Inferior parietal cortex (tissue), 1 donor: ENCODE measurements at regions not wholly inside any gene's neighbourhood (a gene's known extent, or its start where the extent isn't known, plus 50 kb on each side); places are given as distances from the start of the nearest gene placed in this dataset.

Source experiments
- DNase-seq: peaks from one replicate; pipeline ENCODE4 v3.0.0-alpha.2; 2016; ENCODE audit errors: extremely low spot score

DNA sequence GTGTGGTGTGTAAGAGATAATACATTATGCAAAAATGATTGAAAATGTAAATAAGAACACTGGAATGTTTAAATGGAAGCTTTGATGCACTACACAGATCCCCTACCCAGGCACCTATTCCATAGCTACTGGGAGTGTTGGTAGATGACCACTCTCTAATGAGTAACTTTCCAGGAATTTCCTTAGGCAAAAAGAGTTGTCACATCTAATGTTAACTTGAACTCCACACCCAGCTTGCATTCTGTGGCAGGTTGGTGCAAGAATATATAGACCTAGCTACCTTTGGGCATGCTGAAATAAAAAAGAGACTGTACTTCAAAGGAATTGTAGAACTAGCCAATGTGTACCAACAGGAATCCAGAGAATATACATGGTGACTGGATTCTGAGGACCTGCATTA is 1254.2 kb upstream of the EYS start:
- no peak for DNase-seq

DNA sequence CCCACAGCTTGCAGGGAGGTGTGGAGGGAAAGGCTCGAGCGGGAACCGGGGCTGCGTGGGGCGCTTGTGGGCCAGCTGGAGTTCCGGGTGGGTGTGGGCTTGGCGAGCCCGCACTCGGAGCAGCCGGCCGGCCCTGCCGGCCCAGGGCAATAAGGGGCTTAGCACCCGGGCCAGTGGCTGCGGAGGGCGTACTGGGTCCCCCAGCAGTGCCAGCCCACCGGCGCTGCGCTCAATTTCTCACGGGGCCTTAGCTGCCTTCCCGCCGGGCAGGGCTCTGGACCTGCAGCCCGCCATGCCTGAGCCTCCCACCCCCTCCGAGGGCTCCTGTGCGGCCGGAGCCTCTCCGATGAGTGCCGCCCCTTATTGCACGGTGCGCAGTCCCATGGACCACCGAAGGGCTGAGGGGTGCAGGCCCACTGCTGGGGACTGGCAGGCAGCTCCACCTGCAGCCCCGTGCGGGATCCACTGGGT is 1242.2 kb upstream of the EYS start:
- no peak for DNase-seq

DNA sequence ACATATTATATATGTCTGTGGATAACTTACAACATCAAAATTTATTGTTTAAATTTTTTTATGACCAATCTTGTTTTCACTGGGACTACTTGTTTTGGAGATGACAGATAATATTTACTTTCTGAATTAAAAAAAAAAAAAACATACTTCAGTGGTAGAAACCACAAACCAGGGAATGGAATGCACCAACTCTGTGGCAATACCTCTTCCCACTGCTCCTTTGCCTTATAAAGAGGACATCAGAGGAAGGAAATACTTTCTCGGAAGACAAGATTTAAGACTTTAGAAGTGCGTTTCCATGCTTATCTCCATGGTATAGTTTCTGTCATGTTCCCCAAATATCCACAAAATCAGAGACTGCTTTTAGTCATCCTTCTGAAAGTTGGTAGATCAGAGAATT is 1241.1 kb upstream of the EYS start:
- DNase-seq = no peak

DNA sequence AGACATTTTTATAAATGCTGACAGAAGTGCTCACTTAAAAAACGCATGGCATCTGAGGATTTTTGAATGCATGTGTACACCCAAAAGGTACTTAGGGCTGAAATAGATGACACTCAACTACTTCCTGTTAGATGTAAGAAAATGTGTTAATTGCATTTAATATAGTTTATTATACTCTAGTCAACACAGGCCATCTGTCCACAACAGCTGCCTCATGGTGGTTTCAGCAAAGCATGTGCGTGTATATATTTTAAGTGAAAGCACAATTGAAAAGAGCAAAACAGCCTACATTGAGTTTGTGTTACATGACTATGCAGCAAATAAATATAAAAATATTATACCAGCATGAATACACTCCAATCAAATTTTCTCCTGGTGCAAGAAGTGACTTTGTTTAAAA is 1233.0 kb upstream of the EYS start:
- DNase-seq = no peak

DNA sequence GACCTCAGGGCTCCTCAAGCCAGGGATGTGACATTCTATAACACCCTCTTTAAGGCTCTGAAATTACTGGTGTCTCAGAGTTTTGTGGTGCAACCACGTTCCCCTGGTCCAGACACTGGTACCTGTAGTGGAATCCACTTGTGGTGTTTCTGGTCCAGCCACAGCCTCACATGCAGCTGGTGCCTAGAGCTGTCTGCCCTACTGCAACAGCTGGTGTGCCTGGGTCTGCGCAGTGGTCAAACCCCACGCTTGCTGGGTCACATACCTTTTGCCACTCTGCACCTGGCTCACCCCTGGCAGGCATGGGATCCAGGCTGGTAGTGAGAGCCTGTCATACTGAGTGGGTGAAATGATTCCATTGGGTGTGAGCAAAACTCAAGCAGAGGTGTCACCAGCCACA is 1230.2 kb upstream of the EYS start:
- DNase-seq = no peak

DNA sequence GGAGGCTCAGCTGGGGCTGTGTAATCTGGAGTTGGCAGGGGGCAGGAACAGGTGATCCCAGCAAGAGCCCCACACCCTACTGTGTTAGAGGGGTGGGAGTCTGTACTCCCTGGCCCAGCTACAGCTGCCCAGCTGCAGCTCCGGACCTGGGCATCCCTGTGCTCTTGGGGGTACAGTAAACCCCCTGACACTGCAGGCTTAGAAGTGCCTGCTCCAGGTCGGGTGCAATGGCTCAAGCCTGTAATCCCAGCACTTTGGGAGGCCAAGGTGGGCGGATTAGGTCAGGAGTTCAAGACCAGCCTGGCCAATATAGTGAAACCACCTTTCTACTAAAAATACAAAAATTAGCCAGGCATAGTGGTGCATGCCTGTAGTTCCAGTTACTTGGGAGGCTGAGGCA is 1228.6 kb upstream of the EYS start:
- no peak for DNase-seq

DNA sequence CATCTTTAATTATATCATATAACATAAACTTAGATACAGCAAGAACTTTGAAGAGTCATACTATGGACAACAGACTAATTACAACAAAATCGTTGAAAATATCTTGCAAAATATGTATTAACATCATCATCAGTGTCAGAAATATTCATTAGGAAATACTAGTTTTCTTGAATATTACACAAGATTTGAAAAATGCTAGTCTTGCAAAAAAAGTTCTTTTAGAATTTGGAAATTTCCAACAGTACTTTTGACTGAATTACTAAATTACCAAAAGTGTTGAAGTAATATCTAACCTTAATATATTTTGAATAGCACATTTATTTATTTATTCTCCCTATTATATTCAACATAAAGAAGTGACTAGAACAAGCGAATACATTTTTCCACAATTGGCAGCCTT is 1224.8 kb upstream of the EYS start:
- no peak for DNase-seq

DNA sequence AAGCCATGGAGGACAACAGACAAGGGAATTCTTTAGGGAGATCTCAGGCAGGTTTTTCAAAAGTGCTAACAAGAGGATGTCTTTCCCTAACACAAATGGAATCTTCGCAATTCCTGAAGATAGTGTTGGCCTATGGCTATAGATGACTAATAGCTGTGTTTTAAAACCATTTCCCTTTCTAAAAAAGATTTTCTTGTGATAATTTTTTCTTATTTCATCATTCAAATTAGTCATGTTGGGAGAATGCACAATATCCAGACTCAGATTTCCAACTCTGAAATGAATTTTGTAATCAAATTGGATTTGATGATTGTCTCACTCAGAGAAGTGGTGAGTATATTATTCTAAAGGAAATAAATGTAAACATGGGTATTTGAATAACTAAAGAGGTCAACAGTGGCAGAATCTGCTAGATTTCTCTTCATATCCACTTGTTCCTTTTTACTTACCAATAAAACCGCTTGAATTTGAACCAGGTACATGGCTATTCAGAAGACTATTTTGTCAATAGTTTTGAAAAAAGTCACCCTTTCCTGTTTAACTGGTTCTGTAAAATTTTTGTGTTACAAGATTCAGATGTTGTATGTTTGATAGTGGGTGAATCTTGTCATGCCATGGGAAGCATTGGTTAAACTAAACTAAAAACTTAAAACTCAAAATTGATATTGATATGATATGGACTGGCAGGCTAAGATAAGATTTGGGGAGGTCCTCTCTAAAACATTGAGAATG is 1223.7 kb upstream of the EYS start:
- DNase-seq = no peak

DNA sequence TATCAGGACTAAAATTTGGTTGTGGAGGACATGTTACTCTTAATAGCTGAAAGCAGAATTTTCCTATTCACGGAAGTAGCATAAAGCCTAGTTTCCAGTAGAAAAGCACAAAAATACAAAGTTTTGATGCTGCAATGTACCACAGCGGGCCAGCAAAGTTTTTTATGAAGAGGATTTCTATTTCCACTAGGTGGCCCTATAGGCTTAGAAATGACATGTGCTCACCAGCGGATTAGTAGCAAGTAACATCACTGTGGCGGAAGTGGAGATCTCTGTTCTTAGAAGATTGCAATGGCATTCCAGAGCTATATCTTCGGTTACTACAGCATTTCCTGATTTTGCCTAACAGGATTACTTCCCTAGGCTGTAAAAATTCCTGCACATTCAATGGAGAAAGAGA is 1219.0 kb upstream of the EYS start:
- no peak for DNase-seq

DNA sequence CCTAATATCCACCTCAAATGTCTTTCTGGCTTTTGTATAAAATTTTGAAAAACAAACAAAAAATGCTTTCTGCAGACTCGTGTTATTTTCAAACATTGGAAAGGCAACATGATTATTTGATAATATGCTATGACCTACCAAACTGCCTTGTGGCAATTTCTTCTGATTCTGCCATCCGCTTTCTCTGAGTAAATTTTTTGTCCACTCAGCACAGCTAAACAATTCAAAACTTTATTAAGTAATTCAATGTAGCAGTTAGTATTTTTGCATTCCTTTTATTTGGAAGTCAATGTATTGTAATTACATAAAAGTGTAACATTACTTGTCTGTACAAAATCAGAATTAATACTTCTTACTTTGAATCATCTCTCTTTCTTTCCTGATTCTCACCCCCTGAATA is 1206.6 kb upstream of the EYS start:
- DNase-seq = no peak

DNA sequence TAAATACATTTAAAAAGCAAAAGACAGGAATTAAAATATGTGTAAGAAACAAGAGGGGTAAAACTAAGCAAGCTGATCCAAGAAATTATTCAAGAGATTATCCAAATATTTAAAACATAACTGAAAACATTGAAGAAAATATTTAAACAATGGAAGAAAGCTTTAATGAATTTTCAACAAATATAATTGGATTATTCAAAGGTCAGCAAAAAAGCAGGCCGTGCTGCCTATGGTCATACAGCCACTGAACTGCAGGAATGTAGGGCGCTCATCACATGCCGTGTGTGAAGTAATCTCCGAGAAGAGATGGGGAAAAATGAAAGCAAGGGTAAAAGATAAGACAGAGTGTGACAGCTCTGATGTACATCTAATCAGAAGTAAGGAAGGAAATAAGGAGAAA is 1195.4 kb upstream of the EYS start:
- no peak for DNase-seq

DNA sequence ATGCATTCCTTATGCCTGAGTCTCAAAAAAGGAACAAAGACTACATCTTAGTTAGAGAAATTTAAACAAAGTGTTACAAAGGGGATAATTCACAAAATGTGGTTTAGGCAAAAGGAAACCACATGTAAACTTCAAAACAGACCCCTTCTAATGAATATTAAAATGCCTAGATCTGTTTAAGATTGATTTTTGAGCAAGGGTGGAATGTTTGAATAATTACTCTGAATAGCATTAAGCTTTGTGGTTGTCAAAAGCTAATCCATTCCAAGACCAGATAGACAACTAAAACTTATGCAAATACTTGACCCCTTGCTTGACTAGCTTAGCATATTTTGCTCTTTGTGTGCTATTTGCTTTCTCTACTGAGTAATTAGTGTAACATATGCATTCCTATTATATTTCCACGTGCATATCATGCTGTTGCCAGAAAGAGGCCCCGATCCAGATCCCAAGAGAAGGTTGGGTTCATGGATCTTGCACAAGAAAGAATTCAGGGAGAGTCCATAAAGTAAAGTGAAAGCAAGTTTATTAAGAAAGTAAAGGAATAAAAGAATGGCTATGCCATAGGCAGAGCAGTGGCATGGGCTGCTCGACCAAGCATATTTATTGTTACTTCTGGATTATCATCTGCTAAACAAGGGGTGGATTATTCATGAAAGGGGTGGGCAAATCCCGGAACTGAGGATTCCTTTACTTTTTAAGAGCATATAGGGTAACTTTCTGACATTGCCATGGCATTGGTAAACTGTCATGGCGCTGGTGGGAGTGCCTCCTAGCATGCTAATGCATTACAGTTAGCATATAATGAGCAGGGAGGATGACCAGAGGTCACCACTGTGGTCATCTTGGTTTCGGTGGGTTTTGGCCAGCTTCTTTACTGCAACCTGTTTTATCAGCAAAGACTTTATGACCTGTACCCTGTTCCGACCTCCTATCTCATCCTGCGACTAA is 1193.4 kb upstream of the EYS start:
- no peak for DNase-seq

DNA sequence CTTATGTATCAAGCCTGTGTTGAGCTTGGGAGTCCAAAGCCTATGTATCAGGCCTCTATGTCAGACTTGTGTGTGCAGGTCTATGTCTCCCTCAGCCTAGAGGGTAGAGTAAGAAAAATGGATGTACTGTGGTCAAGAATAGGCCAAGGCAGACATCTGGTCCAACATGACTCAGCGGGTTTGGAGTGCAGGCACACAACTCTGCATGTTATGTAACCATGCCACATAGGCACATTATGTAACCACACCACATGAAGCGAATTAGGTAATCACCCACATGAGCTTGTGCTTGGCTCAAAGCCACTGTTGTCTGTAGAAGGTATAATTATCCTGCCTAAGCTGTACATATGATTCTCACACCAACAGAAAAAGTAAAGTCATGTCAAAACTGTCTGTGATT is 1190.5 kb upstream of the EYS start:
- DNase-seq = no peak

DNA sequence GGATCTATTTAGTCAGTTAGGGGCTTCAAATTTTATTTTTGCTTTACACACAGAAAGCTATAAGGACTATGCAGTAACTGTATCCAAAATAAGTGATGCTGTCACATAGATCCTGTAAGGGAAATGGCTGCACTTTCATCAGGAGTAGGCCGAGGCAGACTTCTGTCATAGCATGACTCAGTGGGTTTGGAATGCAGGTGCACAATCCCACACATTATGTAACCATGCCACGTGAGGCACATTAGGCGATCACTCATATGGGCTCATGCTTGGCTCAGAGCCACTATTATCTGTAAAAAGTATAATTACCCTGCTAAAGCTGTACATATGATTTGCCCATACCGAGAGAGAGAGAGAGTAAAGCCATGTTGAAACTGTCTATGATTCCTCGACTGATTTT is 1189.4 kb upstream of the EYS start:
- DNase-seq = no peak

DNA sequence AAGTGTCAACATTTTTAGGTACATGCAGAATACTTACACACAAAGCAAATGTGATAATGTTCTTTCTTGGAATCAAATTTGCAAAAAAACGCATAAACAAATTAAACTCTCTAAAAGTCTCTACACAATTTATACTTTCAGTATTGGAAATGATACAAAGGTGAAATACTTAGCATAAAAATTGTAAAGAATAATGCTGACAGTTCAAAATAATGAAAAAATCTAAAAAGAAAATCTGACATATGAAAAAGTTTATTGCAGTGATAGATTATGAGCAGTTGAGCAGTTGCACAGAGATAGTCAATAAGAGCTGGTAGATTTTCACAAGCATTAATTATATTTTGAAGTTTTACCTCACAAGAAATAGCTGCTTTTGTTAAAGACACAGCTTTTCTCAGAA is 1176.4 kb upstream of the EYS start:
- no peak for DNase-seq

DNA sequence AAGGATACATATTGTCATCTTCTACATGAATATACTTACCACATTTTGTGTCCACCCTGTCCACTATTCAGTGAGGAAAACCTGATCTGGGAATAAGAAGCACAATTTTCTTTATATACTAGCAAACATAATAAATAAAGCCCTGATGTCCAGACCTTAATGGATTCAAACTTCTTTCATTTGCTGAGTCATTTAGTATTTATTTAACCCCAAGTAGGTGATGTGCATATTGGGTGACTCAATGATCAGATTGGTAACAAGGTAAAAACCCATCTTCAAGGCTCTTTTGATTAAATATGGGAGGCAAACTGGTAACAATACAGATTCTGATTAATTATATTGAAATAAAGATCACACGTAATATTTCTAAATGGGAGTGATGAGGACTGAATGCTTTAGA is 1159.8 kb upstream of the EYS start:
- no peak for DNase-seq

DNA sequence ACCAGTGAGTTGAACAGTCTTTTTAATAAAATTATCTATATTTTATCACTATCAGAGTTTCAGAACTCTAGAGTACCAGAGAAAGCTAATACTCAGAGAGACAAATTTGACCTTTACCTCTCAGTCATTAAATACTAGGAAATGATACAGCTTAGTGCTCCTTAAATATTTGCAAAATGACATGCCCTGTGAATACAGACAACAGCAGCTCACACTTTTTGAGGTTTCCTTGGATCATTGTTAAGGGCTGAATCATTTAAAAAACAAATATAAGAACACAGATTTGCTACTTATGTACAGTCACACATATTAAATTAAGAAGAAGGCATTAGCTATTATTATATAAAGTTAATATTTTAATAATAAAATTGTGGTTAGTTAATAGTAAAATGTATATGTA is 1158.7 kb upstream of the EYS start:
- no peak for DNase-seq

DNA sequence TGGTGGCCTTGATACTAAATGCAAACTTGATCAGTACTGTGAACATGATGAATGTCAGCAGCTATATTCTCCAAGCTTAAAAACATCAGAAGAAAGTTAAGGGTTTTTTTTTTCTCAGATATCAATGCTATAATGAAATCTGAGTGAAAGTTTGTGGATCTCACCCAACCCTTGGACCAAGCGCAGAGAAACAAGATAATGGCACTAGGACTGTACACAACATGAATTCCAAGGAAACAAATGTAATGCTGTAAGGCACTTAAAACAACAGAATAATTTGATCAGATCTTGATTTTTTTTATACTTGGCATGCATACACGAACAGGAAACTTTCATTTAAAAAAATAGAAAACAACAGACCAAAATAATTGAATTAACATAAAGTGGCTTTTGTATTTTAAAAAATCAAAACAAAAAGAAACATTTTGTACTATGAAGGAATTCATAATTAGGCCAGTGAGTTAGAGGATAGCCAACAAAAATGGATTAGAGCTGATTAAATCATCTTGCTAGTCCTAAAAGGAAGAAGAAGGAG is 1154.0 kb upstream of the EYS start:
- no peak for DNase-seq

DNA sequence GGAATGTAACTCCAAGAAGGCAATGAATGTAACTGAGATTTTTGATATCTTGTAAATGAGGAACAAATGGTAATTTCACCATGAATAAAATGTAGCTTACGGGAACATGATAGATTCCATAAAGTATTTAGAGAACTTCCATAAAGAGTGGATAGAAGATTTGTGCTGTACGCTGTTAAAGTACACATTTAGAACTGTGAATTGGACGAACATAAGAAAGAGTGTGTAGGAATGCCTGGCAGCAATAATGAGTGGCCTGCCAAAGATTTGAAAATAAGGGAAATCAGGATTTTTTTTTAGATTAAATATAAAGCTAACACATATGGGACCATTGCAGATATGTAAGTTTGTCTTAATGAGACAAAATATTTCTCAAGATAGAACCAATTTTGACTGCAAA is 1153.3 kb upstream of the EYS start:
- DNase-seq = no peak

DNA sequence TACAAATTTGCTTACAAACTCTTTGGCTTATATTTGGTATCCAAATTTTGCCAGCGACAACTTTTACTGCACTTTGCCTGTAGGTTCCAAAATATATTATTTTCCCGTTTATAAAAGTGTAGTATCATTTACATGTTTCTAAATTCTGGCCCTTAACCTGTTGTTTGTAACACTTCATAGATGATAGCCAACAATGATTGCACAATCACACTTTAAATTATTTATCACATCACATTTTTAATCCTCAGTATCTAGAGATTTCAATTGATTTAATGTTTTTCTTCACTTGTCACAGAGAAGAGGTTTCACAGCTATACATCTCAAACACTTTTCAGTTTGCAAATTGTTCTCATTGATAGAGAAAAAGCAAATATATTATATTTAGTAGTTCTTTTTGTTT is 1151.2 kb upstream of the EYS start:
- DNase-seq = no peak

DNA sequence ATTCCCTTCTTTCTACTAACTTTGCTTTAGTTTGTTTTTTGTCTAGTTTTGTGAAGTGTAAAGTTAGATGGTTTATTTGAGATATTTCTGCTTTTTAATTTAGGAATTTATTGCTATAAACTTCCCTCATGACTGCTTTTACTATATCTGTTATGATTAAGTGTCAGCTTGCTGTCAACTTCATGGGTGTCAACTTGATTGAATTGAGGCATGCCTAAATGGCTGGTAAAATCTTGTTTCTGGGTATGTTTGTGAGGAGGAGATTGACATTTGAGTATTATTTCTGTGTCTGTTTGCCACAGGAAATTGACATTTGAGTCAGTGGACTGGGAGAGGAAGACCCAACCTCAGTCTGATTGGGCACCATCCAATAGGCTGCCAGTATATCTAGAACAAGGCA is 1147.0 kb upstream of the EYS start:
- DNase-seq = no peak

DNA sequence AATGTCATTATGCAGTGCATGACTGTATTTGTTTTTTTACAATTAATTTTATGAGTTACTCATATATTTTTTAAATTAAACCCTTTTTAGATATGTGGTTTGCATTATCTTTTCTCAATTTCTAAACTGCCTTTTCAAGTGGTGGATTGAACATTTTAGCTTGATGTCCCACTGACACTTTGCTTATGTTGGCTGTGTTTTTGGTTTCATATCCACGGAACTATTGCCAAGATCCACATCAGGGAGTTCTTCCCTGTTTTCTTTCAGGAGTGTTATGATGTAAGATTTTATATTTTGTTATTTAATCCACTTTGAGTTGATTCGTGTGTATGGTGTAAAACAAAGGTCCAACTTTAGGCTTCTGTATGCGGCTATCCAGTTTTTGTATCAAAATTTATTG is 1144.9 kb upstream of the EYS start:
- DNase-seq = no peak

DNA sequence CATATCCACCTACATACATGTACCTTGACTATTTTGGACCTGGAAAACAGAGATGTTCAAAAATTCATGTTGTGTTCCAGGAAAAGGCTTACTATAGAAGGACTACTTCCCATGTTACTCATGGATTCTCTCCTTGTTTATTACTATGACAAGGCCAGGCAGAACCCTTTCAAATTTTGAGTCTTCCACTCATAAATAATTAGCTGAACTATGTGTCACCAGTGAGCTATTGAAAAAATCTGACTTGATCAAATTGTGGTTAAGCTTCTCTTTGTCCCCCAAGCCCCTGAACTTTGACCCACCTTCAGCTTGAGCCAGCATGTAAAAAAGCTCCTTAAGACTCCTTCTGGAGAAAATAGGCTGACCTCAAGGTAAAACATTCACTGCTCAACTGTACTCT is 1142.8 kb upstream of the EYS start:
- DNase-seq = no peak
